Embryonic facial prominence (tissue), 1 donor: ENCODE measurements at regions not wholly inside any gene's neighbourhood (a gene's known extent, or its start where the extent isn't known, plus 50 kb on each side); places are given as distances from the start of the nearest gene placed in this dataset.

ENCODE experiments used
- DNase-seq: peaks from one replicate; pipeline ENCODE4 v3.0.0-alpha.2; 2016; ENCODE audit errors: extremely low spot score

GRCh38 chr7:12783421-12784095, 96.1 kb downstream of the ARL4A start:
- DNase-seq = no peak

- no peak for DNase-seq
These were observed 98.0 kb downstream of the ARL4A start for GRCh38 chr7:12785473-12785872.

DNA sequence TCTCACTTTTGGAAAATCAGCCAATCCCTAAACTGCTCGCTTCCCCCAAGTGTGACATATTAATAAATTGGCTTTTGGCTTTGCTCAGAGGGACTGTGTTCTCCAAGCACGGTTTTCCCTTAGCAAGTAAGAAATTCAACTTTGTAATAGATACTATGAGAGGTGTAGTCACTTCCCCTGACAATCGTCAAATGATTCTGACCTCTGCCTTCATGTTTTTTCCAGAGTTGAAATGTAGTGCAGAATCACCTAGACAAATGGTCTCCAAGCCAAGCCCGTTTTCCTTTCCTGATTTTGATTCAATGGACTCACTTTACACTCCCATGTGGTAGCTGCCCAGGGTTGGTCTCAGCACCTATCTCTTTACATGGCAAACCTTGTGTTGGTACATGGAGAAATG, 99.1 kb downstream of the ARL4A start:
- DNase-seq = no peak

DNA sequence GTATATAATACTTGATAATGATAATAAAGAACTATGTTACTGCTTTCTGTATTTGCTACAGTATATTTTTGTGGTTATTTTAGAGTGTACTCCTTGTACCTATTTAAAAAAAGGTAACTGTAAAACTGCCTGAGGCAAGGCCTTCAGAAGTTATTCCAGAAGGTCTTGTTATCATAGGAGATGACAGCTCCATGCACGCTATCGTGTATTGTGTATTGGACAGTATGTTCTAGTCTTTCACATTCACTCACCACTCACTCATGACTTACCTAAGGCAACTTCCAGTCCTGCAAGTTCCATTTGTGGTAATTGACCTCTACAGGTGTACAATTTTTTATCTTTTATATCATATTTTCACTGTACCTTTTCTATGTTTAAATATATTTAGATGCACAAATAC, 100.7 kb downstream of the ARL4A start:
- no peak for DNase-seq

DNA sequence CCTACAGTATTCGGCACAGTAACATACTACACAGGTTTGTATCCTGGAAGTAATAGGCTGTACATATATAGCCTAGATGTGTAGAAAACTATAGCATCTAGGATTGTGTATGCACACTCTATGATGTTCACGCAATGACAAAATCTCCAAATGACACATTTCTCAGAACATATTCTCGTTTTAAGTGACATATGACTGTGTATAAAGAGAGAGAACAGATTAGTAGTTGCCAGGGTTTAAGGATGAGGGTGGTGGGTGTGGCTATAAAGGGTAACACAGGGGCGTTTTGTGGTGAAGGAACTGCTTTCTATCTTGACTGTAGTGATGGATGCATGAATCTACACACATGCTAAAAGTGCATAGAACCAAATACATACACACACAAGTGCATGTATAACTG, 101.2 kb downstream of the ARL4A start:
- DNase-seq = no peak

DNA sequence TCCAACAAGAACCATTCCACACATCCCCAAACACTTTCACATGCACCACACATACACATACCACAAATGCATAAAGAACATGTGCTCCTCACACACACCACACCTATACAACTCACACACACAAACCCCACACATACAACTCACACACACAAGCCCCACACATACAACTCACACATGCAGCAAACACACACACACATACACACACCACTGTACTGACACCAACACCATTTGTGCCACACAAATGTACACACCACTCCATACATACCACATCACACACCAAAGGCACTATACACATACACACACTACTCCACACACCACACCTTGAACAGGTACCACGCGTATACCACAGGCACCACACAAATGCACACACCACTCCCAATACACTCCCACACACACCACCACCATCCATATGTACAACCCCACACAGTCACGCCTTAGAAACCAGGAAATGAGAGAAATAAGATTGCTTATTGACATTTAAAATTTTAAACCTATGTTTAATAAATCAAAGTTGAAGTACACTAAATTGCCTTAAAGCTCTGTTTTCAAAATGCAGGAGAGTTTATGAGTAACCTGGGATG, 107.4 kb downstream of the ARL4A start:
- DNase-seq = no peak

DNA sequence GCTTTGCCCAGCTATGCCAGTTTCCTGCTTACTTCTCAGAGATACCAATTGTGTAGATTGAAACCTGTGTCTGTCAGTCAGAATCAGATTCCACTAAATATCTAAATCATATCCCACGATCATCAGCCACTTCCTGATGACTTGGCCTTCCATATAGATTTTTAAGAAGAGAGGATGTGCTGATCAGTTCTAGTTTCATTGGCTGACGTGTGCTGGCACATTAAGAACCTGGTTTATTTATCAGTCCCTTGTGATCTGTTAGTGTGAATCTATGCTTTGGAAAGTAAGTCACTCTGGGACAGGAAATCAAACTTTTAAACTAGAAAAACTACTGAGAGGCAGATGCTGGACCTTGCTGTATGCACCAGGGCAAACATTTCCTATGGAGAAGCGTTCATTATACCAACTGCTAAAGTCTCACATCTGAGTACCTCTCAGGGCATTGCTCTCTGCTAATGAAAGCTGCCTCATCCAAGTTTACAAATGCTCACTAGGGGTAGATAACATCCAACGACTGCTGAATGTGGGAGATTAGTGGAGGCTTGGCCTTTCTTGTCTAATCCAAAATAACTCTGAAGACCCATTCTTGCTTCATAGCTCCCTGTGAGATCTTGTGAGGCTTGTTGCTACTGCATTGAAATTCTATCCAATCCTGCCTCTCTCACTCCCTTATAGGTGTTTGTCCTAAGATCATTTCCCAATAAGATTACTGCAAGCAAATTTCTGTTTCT, 109.1 kb downstream of the ARL4A start:
- DNase-seq = no peak

DNA sequence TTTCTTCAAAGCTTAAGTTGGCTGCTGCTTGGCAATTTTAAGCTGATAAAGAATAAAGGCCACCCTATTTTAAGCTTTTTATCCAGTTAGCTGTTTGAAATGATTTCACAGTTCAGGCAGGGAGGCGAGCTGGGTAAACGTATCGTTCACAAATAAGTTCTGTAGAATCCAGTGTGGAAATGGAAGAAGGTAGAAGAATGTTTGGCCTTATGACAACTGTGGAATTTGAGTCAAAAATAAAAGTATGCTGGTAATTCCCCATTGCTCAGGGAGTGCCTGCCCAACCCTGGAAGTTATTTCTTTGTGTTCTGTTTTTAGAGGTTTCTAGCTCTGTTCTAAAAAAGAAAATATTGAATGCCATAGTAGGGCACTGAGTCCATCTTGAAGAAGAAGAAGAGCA, 113.1 kb downstream of the ARL4A start:
- no peak for DNase-seq

GRCh38 chr7:12801107-12801506, 113.7 kb downstream of the ARL4A start:
- no peak for DNase-seq

DNA sequence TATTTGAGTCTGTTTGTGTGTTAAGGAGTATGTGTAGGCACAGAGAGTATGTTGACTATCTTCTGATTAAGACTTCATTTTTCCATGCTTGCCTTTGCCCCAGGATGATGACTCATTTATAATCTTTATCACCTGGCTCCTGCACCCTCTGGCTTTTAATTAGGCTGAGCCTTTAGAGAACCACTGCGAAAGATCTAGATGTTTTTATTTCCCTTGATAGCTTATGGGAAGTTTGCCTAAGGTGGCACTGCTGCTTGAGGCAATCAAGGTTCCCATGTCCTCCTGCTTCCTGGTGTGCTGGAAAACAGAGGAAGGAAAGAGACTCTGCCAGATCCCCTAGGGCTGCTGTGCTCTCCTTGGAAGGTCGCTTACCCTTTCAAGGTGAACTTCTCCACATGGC, 114.6 kb downstream of the ARL4A start:
- DNase-seq = no peak

GRCh38 chr7:12803542-12803941, 116.1 kb downstream of the ARL4A start:
- DNase-seq = no peak

DNA sequence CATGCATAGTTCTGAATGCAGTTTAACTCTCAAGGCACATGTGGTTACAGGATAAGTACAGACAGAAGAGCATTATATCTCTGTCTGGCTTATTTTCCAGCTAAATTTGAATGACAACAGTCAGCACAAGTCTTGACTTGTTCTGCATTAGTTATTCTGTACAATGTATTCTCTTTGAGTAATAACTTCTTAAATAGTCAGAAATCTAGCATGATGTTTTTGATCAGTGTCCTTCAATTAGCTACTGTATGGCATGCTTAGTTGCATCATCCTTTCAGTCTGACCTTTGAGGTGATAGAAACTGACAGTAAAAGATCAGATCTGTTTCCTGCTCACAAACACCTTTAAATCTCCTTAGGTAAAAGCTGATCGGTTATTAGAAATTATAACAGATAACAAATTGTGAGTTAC, 118.1 kb downstream of the ARL4A start:
- no peak for DNase-seq

DNA sequence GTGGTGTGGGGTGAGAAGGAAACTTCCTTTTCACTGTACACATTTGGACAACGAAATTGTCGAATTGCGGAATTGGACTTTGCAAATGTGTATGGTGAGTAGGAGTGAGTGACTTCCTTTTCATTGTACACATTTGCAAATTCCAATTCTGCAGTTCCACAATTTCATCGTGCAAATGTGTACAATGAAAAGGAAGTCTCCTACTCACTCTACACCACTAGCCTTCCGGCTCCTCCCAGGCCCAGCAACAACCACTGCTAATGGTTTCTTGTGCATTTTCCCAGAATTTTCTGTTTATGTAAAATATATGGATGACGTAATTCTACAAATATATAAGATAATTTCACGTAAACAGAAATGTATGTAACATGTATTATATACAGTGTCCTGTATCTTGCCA, 118.5 kb downstream of the ARL4A start:
- DNase-seq = no peak

DNA sequence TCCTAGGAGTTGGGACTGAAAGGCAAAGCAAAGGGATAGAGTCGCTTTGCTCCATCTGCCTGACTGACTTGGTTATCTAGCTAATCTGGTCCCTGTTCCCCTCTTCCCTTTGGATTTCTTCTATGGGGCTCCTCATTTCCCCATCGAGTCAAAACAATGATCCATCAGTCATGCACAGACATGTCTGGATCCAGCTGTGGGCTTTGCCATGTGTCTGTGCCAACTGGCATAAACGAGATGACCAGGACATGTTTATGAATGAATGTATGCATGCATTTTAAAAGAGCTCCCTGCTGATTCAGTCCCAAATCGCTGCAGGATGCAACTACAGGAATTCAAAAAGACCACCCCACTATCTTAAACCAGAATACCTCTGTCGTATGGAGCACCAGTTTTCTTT, 122.0 kb downstream of the ARL4A start:
- DNase-seq = no peak

GRCh38 chr7:12812111-12812510, 124.7 kb downstream of the ARL4A start:
- no peak for DNase-seq

DNA sequence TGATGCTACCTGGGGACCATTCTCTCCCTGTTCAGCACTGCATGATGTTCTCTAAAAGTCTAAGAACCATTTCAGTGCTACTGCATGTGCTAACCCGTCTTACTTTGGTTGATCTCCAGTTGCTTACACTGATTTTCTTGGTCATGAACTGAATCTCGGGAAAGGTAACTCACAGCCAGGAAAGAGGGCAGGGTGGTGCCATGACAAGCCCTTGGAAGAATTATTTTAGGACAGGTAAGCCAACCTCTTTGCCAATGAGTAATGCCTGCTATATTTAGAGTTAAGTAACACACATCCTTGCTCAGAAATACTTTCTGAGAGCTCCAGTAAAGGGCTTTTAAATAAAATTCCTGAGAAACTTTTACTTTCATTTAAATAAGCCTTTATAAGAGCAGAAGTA, 126.7 kb downstream of the ARL4A start:
- no peak for DNase-seq

DNA sequence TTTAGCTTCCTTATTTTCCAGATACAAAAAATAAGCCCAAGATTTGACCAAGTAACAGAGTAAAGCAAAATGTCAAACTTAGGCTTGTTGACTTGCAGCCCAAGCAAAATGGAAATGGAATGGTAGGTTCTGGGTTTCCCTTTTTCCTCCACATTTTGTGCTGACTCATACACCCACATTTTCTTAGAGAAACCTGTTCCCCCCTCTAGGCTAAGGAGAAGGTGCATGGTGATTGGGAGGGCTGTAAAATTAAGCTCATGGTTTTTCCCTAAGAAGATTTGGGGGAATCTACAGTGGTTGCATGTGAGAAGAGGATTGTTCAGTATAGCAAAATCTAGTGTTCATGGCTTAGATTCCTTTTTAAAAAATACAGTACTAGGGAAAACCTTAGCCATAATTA, 127.4 kb downstream of the ARL4A start:
- no peak for DNase-seq

GRCh38 chr7:12815426-12815825, 128.0 kb downstream of the ARL4A start:
- no peak for DNase-seq

- no peak for DNase-seq
These were observed 128.4 kb downstream of the ARL4A start for GRCh38 chr7:12815871-12816270.

DNA sequence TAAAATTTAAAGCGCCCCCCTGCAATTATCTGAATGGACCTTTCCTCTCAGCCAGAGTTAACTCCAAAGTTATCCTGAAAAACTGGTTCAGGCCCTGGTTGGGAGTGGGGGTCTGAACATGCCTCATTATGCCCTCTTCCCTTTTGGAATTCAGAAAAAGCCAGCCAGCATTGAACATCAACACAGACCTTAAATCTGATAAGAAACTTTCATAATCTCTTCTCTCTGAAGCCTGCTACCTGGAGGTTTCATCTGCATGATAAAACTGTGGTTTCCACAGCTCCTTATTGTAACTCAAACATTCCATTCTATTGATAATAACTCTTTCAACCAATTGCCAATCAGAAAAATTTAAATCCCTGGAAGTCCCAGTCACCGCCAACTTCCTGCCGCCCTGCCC, 133.3 kb downstream of the ARL4A start:
- DNase-seq = no peak

- no peak for DNase-seq
These were observed 134.3 kb downstream of the ARL4A start for GRCh38 chr7:12821746-12822145.

- DNase-seq = no peak
These were observed 138.6 kb downstream of the ARL4A start for GRCh38 chr7:12826079-12826478.

GRCh38 chr7:12827219-12827821, 139.9 kb downstream of the ARL4A start:
- DNase-seq = no peak
